B cell (primary cell): ENCODE measurements at regions not wholly inside any gene's neighbourhood (a gene's known extent, or its start where the extent isn't known, plus 50 kb on each side); places are given as distances from the start of the nearest gene placed in this dataset.

Experiments used
- ATAC-seq: fragments of 200-7000 bp; cut with Tn5 transposase; one replicate; pipeline ENCODE4 v1.10.0; 2021; ENCODE audit warnings: low read depth, mild to moderate bottlenecking, moderate number of reproducible peaks, moderate library complexity
- CTCF ChIA-PET: fragments of 350-600 bp; sonication (Branson Sonifier 250); formaldehyde crosslinking; loops from one replicate; lab custom pipeline; 2021; ENCODE audit warnings: antibody characterized with exemption, inconsistent platforms; lab: Charles Lee
- POLR2A ChIA-PET: fragments of 350-600 bp; sonication (Branson Sonifier 250); formaldehyde crosslinking; loops from one replicate; lab custom pipeline; 2021; ENCODE audit warnings: antibody characterized with exemption; lab: Charles Lee
- DNase-seq: peaks from one replicate; pipeline ENCODE4 v3.0.0; 2013
- H2AFZ ChIP-seq: 2 replicates; pipeline ENCODE4 v1.6.1; 2012; ENCODE audit warnings: mild to moderate bottlenecking, low read depth, low read length; ENCODE audit not compliant: insufficient read depth, poor library complexity, severe bottlenecking
- H3K27ac ChIP-seq, 2 donors: 1 replicate in 1 of 2; 2 replicates in 1 of 2; pipeline ENCODE4 v1.5.1; 2012 to 2013; ENCODE audit warnings: low read length in 2 of 2, mild to moderate bottlenecking in 2 of 2, moderate library complexity in 1 of 2
- H3K27me3 ChIP-seq, 4 experiments: fragments of 200-600 bp in 1 of 4; sonication (generic) in 1 of 4; replicated peaks in 1 of 4; 1 replicate in 2 of 4; 2 replicates in 2 of 4; pipeline versions ENCODE4 v1.6.1 to v1.7.0; 2013 to 2016; ENCODE audit warnings: low read length in 3 of 4, mild to moderate bottlenecking in 2 of 4, mixed read lengths in 1 of 4, moderate library complexity in 1 of 4; ENCODE audit not compliant: insufficient read depth in 4 of 4, control insufficient read depth in 3 of 4; ENCODE audit errors: control extremely low read depth in 1 of 4
- H3K36me3 ChIP-seq, 2 experiments: replicated peaks in 1 of 2; 1 replicate in 1 of 2; 2 replicates in 1 of 2; pipeline versions ENCODE4 v1.6.1 to v1.7.1; 2013; ENCODE audit warnings: low read length in 1 of 2; ENCODE audit not compliant: insufficient read depth in 2 of 2, control insufficient read depth in 1 of 2; ENCODE audit errors: control extremely low read depth in 1 of 2, extremely low read depth in 1 of 2
- H3K4me1 ChIP-seq, 2 donors: fragments of 200-600 bp in 1 of 2; sonication (generic) in 1 of 2; 1 replicate in 1 of 2; 2 replicates in 1 of 2; pipeline versions ENCODE4 v1.5.1 to v1.6.1; 2013 to 2017; ENCODE audit warnings: low read length in 2 of 2; ENCODE audit not compliant: control insufficient read depth in 2 of 2, insufficient read depth in 2 of 2
- H3K4me2 ChIP-seq: replicated peaks from 2 replicates; pipeline ENCODE3; 2012; ENCODE audit warnings: mild to moderate bottlenecking, low read depth, low read length; ENCODE audit not compliant: poor library complexity, severe bottlenecking
- H3K4me3 ChIP-seq, 5 experiments: fragments of 200-600 bp in 1 of 5; sonication (generic) in 1 of 5; 1 replicate in 3 of 5; 2 replicates in 2 of 5; pipeline versions ENCODE4 v1.5.1 to v1.7.0; 2011 to 2016; ENCODE audit warnings: low read length in 4 of 5, mild to moderate bottlenecking in 4 of 5, low read depth in 2 of 5, control low read depth in 1 of 5, moderate library complexity in 1 of 5; ENCODE audit not compliant: insufficient read depth in 1 of 5; ENCODE audit errors: control extremely low read depth in 1 of 5, extremely low read depth in 1 of 5
- H3K79me2 ChIP-seq: fragments of 200-600 bp; sonication (generic); one replicate; pipeline ENCODE4 v1.6.0; 2016; ENCODE audit warnings: low read length; ENCODE audit not compliant: control insufficient read depth, insufficient read depth
- H3K9ac ChIP-seq: fragments of 200-600 bp; sonication (generic); 2 replicates; pipeline ENCODE4 v1.6.1; 2017; ENCODE audit warnings: mild to moderate bottlenecking, low read length, moderate library complexity
- H3K9me3 ChIP-seq, 3 donors: one replicate each; pipeline versions ENCODE4 v1.6.1 to v1.7.1; 2013; ENCODE audit warnings: low read length in 2 of 3; ENCODE audit not compliant: control insufficient read depth in 2 of 3, insufficient read depth in 1 of 3; ENCODE audit errors: control extremely low read depth in 1 of 3
- H4K20me1 ChIP-seq: 2 replicates; pipeline ENCODE4 v1.6.0; 2012; ENCODE audit warnings: mild to moderate bottlenecking, low read length; ENCODE audit not compliant: insufficient read depth, control insufficient read depth, poor library complexity, severe bottlenecking
- H3K27ac Mint-ChIP-seq: one replicate; pipeline ENCODE4 v1.8.0; 2021; ENCODE audit warnings: mixed read lengths
- H3K27me3 Mint-ChIP-seq: one replicate; pipeline ENCODE4 v1.8.0; 2021; ENCODE audit warnings: mixed read lengths
- H3K4me1 Mint-ChIP-seq: one replicate; pipeline ENCODE4 v1.8.0; 2021; ENCODE audit warnings: mixed read lengths
- H3K4me3 Mint-ChIP-seq: one replicate; pipeline ENCODE4 v1.8.0; 2021; ENCODE audit warnings: mixed read lengths
- H3K9me3 Mint-ChIP-seq: one replicate; pipeline ENCODE4 v1.8.0; 2022; ENCODE audit warnings: mixed read lengths; ENCODE audit not compliant: insufficient read depth
- CTCF ChIP-seq: fragments of 200-600 bp; IDR thresholded peaks from one replicate; pipeline ENCODE4 v1.8.0; 2022; ENCODE audit warnings: antibody characterized with exemption, mild to moderate bottlenecking
- EZH2 ChIP-seq: IDR thresholded peaks from 2 replicates; pipeline ENCODE4 v1.6.1; 2012; ENCODE audit warnings: borderline replicate concordance, low read depth, mild to moderate bottlenecking, moderate library complexity, low read length; ENCODE audit not compliant: insufficient read depth, poor library complexity, severe bottlenecking
- WGBS: methylation state at CpG from one replicate; pipeline ENCODE4 v1.1.5; 2013; ENCODE audit warnings: missing lambda C conversion rate; ENCODE audit not compliant: insufficient coverage; 5-methylcytosine and 5-hydroxymethylcytosine counted together
- intact Hi-C: fragments of 100-400 bp; cut with micrococcal nuclease; formaldehyde crosslinking; loops from one replicate; pipeline ENCODE4 v1.10.0; 2022

- no peaks in the 10 kb centered on the region for H4K20me1 ChIP-seq
- peaks cover 0 to 13% (median 7%) of the 10 kb centered on the region in 3 donors for H3K9me3 ChIP-seq
- no peaks in the 10 kb centered on the region for H3K4me1 ChIP-seq
- H3K27ac Mint-ChIP-seq = no peak overlapping the region
- ChIA-PET CTCF (interaction anchor here (0.6 kb wide), 1 partner anchor 212 kb away, joined by 3 read pairs; no protein-coding TSS in a partner anchor), POLR2A (no interaction called here)
- no peak overlapping the region for H3K4me3 Mint-ChIP-seq
- intact Hi-C loops = no loop called here
- ATAC-seq (no peak), DNase-seq (no peak)
- no peak overlapping the region for H3K9ac ChIP-seq
- TF ChIP-seq CTCF (no peak), EZH2 (no peak)
- no peaks in the 10 kb centered on the region for H3K36me3 ChIP-seq
- H3K4me3 ChIP-seq = no peak overlapping the region
- H3K27me3 Mint-ChIP-seq = peaks cover 15% of the 10 kb centered on the region
- H3K27me3 ChIP-seq = no peaks in the 10 kb centered on the region
- no peak overlapping the region for H3K27ac ChIP-seq
- peaks cover 12% of the 10 kb centered on the region for H3K9me3 Mint-ChIP-seq
- no peaks in the 10 kb centered on the region for H3K4me1 Mint-ChIP-seq
- no peak overlapping the region for H3K4me2 ChIP-seq
- 92% methylated on average over 2 of the region's 2 CpGs for WGBS
- no peaks in the 10 kb centered on the region for H3K79me2 ChIP-seq
- H2AFZ ChIP-seq = no peak overlapping the region
Measured at GRCh38 chr7:142365410-142365842, 107.6 kb upstream of the PRSS58 start.

- no peak overlapping the region for H3K27ac Mint-ChIP-seq
- ATAC-seq = no peak
- WGBS = 100% methylated on average over 1 of the region's 1 CpG
Measured at GRCh38 chr7:142364551-142364950, 106.7 kb upstream of the PRSS58 start.

More at GRCh38 chr7:142364551-142364950, 106.7 kb upstream of the PRSS58 start:
- Histone ChIP-seq H3K4me2 (no peak overlapping the region), H4K20me1 (no peaks in the 10 kb centered on the region), H3K9me3 (peaks cover 0 to 13% (median 7%) of the 10 kb centered on the region in 3 donors), H3K9ac (no peak overlapping the region), H3K27ac (no peak overlapping the region), H3K79me2 (no peaks in the 10 kb centered on the region), H3K36me3 (no peaks in the 10 kb centered on the region), H3K27me3 (no peaks in the 10 kb centered on the region), H2AFZ (no peak overlapping the region), H3K4me3 (no peak overlapping the region), H3K4me1 (no peaks in the 10 kb centered on the region)
- no peak overlapping the region for H3K4me3 Mint-ChIP-seq
- TF ChIP-seq EZH2 (no peak), CTCF (no peak)
- peaks cover 11% of the 10 kb centered on the region for H3K9me3 Mint-ChIP-seq
- H3K4me1 Mint-ChIP-seq = no peaks in the 10 kb centered on the region
- ChIA-PET CTCF (interaction anchor here (0.9 kb wide), 1 partner anchor 10 kb away, joined by 3 read pairs; no protein-coding TSS in a partner anchor), POLR2A (no interaction called here)
- H3K27me3 Mint-ChIP-seq = peaks cover 15% of the 10 kb centered on the region
- intact Hi-C loops = no loop called here
- DNase-seq = no peak
